GM23248 (cell line): ENCODE measurements at regions not wholly inside any gene's neighbourhood (a gene's known extent, or its start where the extent isn't known, plus 50 kb on each side); places are given as distances from the start of the nearest gene placed in this dataset.

Experiments used
- DNase-seq: peaks from one replicate; pipeline ENCODE4 v3.0.0-alpha.2; 2015
- H2AFZ ChIP-seq: fragments of 200-600 bp; sonication (generic); 2 replicates; pipeline ENCODE4 v1.6.1; 2016; ENCODE audit warnings: antibody characterized with exemption
- H3F3A ChIP-seq: fragments of 200-600 bp; sonication (generic); 2 replicates; pipeline ENCODE4 v1.6.1; 2016; ENCODE audit warnings: mild to moderate bottlenecking, antibody characterized with exemption, mixed run types; ENCODE audit not compliant: insufficient read depth
- H3K27ac ChIP-seq: fragments of 200-600 bp; sonication (generic); 2 replicates; pipeline ENCODE4 v1.5.1; 2016; ENCODE audit warnings: mild to moderate bottlenecking
- H3K27me3 ChIP-seq: fragments of 200-600 bp; sonication (generic); replicated peaks from 2 replicates; pipeline ENCODE4 v1.6.1; 2016; ENCODE audit warnings: mild to moderate bottlenecking; ENCODE audit not compliant: insufficient read depth
- H3K36me3 ChIP-seq: fragments of 200-600 bp; sonication (generic); 2 replicates; pipeline ENCODE4 v1.6.1; 2016; ENCODE audit warnings: low read depth, mild to moderate bottlenecking
- H3K4me1 ChIP-seq: fragments of 200-600 bp; sonication (generic); 2 replicates; pipeline ENCODE4 v1.6.1; 2016; ENCODE audit warnings: mild to moderate bottlenecking; ENCODE audit not compliant: insufficient read depth
- H3K4me2 ChIP-seq: fragments of 200-600 bp; sonication (generic); one replicate; pipeline ENCODE4 v1.6.1; 2016; ENCODE audit warnings: mild to moderate bottlenecking; ENCODE audit not compliant: unreplicated experiment
- H3K4me3 ChIP-seq: fragments of 200-600 bp; sonication (generic); 2 replicates; pipeline ENCODE4 v1.5.1; 2016; ENCODE audit warnings: mild to moderate bottlenecking
- H3K79me2 ChIP-seq: fragments of 200-600 bp; sonication (generic); 2 replicates; pipeline ENCODE4 v1.6.1; 2016; ENCODE audit warnings: mild to moderate bottlenecking; ENCODE audit not compliant: insufficient read depth
- H3K9ac ChIP-seq: fragments of 200-600 bp; sonication (generic); 2 replicates; pipeline ENCODE4 v1.6.1; 2016; ENCODE audit warnings: mild to moderate bottlenecking
- H3K9me2 ChIP-seq: fragments of 200-600 bp; sonication (generic); 2 replicates; pipeline ENCODE4 v1.6.1; 2016; ENCODE audit warnings: mixed run types, mild to moderate bottlenecking, moderate library complexity; ENCODE audit not compliant: insufficient read depth
- H3K9me3 ChIP-seq: fragments of 200-600 bp; sonication (generic); one replicate; pipeline ENCODE4 v1.6.1; 2017; ENCODE audit warnings: low read depth
- H4K20me1 ChIP-seq: fragments of 200-600 bp; sonication (generic); 2 replicates; pipeline ENCODE4 v1.6.0; 2016; ENCODE audit not compliant: insufficient read depth
- EZH2 ChIP-seq: fragments of 200-600 bp; sonication (generic); IDR thresholded peaks from 2 replicates; pipeline ENCODE4 v1.6.1; 2018; ENCODE audit warnings: antibody characterized with exemption, mild to moderate bottlenecking; ENCODE audit not compliant: insufficient read depth, poor library complexity, severe bottlenecking
- EZH2phosphoT487 ChIP-seq: fragments of 200-600 bp; sonication (generic); IDR thresholded peaks from 2 replicates; pipeline ENCODE4 v1.6.1; 2018; ENCODE audit warnings: antibody characterized with exemption, moderate library complexity, mild to moderate bottlenecking, low read depth; ENCODE audit not compliant: insufficient read depth
- WGBS, 2 experiments: methylation state at CpG; one replicate each; pipeline ENCODE4 v1.1.6; 2015 to 2017; ENCODE audit warnings: low lambda C conversion rate in 2 of 2, low coverage in 1 of 2; ENCODE audit errors: missing lambda C conversion rate in 2 of 2; 5-methylcytosine and 5-hydroxymethylcytosine counted together
- in situ Hi-C: fragments of 300-500 bp; cut with MboI; formaldehyde crosslinking; loops from 2 replicates; pipeline ENCODE4 v1.15.0; 2020

DNA sequence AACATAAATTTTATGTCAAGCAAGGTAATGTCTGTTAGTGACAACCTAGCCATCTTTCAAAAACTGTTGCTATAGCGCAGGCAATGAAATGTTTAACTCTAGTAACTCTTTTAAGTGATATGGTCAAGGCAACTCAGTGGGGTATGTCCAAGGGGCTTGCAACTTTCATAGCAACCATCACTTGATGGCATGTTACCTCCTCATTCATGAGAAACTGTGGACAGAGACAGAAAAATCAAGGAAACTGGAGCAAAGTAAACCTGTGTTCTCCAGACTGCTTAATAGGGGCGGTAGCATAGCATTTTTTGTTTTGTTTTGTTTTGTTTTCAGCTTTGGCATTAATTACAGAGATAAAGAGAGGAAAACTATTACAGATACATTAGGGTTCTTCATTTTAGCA, 1456.8 kb upstream of the AGA start:
- WGBS, 2 experiments = 28 to 29% methylated on average over 2 of the region's 2 CpGs
- Histone ChIP-seq H3F3A (no peaks in the 10 kb centered on the region), H3K9me3 (no peaks in the 10 kb centered on the region), H3K9ac (no peak overlapping the region), H3K4me3 (no peak overlapping the region), H2AFZ (no peak overlapping the region), H3K36me3 (no peaks in the 10 kb centered on the region), H3K4me1 (no peaks in the 10 kb centered on the region), H3K79me2 (no peaks in the 10 kb centered on the region), H4K20me1 (no peaks in the 10 kb centered on the region), H3K4me2 (no peak overlapping the region), H3K27ac (no peak overlapping the region), H3K27me3 (no peaks in the 10 kb centered on the region), H3K9me2 (no peaks in the 10 kb centered on the region)
- no peak for DNase-seq
- in situ Hi-C loops = no loop called here
- TF ChIP-seq EZH2phosphoT487 (no peak), EZH2 (no peak)

GRCh38 chr4:178917756-178918155, 1475.5 kb upstream of the AGA start:
- H3K4me2 ChIP-seq = no peak overlapping the region
- H3F3A ChIP-seq = no peaks in the 10 kb centered on the region
- no peak overlapping the region for H2AFZ ChIP-seq
- WGBS, 2 experiments = 0 to 13% methylated on average over 1 of the region's 1 CpG
- TF ChIP-seq EZH2phosphoT487 (no peak), EZH2 (no peak)
- H3K79me2 ChIP-seq = no peaks in the 10 kb centered on the region
- no peaks in the 10 kb centered on the region; the same call in 1 of the 2 replicates for H3K36me3 ChIP-seq
- in situ Hi-C loops = no loop called here
- no peaks in the 10 kb centered on the region for H4K20me1 ChIP-seq
- no peak overlapping the region for H3K9ac ChIP-seq
- H3K9me3 ChIP-seq = no peaks in the 10 kb centered on the region
- H3K9me2 ChIP-seq = no peaks in the 10 kb centered on the region
- no peaks in the 10 kb centered on the region for H3K27me3 ChIP-seq
- no peak overlapping the region for H3K27ac ChIP-seq
- no peaks in the 10 kb centered on the region for H3K4me1 ChIP-seq
- H3K4me3 ChIP-seq = no peak overlapping the region
- DNase-seq = no peak

DNA sequence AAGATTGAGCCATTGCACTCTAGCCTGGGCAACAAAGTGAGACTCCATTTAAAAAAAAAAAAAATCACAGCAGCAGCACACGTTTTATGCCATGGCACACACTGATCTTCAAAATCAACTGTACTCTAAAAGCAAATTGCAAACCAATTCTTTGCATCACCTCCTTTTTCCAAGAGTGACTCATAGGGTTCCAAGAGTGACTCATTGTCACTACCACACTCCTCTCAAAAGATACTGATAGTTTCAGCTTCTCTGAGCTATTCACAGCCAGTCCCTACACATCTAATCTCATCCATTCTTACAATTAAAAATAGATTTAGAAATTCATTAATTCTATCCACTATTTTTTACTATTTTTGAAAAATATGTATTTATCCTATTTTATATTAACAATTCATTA, 1494.9 kb upstream of the AGA start:
- no peaks in the 10 kb centered on the region for H4K20me1 ChIP-seq
- H3K27ac ChIP-seq = no peak overlapping the region
- DNase-seq = no peak
- H3F3A ChIP-seq = no peaks in the 10 kb centered on the region
- H3K27me3 ChIP-seq = no peaks in the 10 kb centered on the region
- H3K4me1 ChIP-seq = no peaks in the 10 kb centered on the region
- no peak overlapping the region for H3K4me3 ChIP-seq
- H3K9me2 ChIP-seq = no peaks in the 10 kb centered on the region
- H3K9ac ChIP-seq = no peak overlapping the region
- H3K4me2 ChIP-seq = no peak overlapping the region
- in situ Hi-C loops = no loop called here
- TF ChIP-seq EZH2phosphoT487 = no peak
- TF ChIP-seq EZH2 = no peak
- H2AFZ ChIP-seq = no peak overlapping the region
- H3K79me2 ChIP-seq = no peaks in the 10 kb centered on the region
- H3K9me3 ChIP-seq = no peaks in the 10 kb centered on the region
- 0 to 4% methylated on average over 1 of the region's 1 CpG for WGBS, 2 experiments
- no peaks in the 10 kb centered on the region for H3K36me3 ChIP-seq

GRCh38 chr4:178941975-178942374, 1499.7 kb upstream of the AGA start:
- no peak overlapping the region for H3K9ac ChIP-seq
- H3K9me2 ChIP-seq = no peaks in the 10 kb centered on the region
- 21 to 27% methylated on average over 7 of the region's 7 CpGs for WGBS, 2 experiments
- no peaks in the 10 kb centered on the region for H3K36me3 ChIP-seq
- H3K79me2 ChIP-seq = no peaks in the 10 kb centered on the region
- H3K4me3 ChIP-seq = no peak overlapping the region
- no peak overlapping the region for H2AFZ ChIP-seq
- no peaks in the 10 kb centered on the region for H4K20me1 ChIP-seq
- no peak overlapping the region for H3K27ac ChIP-seq
- H3K27me3 ChIP-seq = no peaks in the 10 kb centered on the region
- no peaks in the 10 kb centered on the region for H3K4me1 ChIP-seq
- no peaks in the 10 kb centered on the region for H3K9me3 ChIP-seq
- no peak for TF ChIP-seq EZH2phosphoT487
- TF ChIP-seq EZH2 = no peak
- in situ Hi-C loops = no loop called here
- no peak overlapping the region for H3K4me2 ChIP-seq
- DNase-seq = no peak
- no peaks in the 10 kb centered on the region for H3F3A ChIP-seq
